Retinal pigment epithelial cell (primary cell): ENCODE measurements at regions not wholly inside any gene's neighbourhood (a gene's known extent, or its start where the extent isn't known, plus 50 kb on each side); places are given as distances from the start of the nearest gene placed in this dataset.
"Not testable (repeated sequence)": the region's sequence is repeated elsewhere in the genome, so short reads cannot be mapped to it uniquely, and the experiment has no call there.

ENCODE experiments used
- DNase-seq: peaks from one replicate; pipeline ENCODE4 v3.0.0-alpha.2; 2010; ENCODE audit warnings: low read depth
- H3K4me3 ChIP-seq: 2 replicates; pipeline ENCODE4 v1.5.1; 2011; ENCODE audit warnings: mild to moderate bottlenecking, low read length, control low read depth, moderate library complexity
- TF ChIP-seq, protein P1 (sequence below): conservative IDR thresholded peaks from 2 replicates; pipeline ENCODE4 v1.5.1; 2011; ENCODE audit warnings: low read depth, low read length, control low read depth, inconsistent platforms

DNA sequence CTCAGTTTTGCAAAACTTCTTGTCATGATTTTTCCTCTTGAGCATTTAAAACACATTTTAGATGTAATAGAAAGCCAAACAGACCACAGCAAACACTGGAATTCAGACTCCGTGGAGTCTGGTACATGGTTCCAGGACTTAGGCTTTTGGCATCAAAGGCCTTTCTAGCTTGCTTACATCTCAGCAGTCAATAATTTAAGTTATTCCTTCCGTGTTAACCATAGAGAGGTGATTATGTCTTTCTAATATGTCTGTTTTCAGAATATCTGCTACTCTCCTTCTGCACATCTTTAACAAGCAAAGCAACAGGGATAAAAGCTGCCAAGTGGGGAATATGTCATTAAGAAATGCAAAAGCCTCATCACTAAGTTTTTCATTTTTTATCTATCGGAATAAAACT, 171.7 kb upstream of the CRBN start:
- no peak for DNase-seq
- TF ChIP-seq, protein P1, sequence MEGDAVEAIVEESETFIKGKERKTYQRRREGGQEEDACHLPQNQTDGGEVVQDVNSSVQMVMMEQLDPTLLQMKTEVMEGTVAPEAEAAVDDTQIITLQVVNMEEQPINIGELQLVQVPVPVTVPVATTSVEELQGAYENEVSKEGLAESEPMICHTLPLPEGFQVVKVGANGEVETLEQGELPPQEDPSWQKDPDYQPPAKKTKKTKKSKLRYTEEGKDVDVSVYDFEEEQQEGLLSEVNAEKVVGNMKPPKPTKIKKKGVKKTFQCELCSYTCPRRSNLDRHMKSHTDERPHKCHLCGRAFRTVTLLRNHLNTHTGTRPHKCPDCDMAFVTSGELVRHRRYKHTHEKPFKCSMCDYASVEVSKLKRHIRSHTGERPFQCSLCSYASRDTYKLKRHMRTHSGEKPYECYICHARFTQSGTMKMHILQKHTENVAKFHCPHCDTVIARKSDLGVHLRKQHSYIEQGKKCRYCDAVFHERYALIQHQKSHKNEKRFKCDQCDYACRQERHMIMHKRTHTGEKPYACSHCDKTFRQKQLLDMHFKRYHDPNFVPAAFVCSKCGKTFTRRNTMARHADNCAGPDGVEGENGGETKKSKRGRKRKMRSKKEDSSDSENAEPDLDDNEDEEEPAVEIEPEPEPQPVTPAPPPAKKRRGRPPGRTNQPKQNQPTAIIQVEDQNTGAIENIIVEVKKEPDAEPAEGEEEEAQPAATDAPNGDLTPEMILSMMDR = no peak
- no peak overlapping the region for H3K4me3 ChIP-seq

DNA sequence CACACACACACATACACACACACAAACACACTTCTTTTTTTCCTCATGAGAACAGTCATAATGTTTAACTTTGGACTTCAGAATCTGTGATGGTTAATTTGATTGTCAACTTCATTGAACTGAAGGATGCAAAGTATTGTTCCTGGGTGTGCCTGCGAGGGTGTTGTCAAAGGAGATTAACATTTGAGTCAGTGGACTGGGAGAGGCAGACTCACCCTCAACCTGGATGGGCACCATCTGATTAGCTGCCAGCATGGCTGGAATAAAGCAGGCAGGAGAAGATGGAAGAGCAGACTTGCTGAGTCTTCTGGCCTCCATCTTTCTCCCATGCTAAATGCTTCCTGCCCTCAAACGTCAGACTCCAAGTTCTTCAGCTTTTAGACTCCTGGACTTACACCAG, 167.6 kb upstream of the CRBN start:
- not testable (repeated sequence) for H3K4me3 ChIP-seq, DNase-seq

DNA sequence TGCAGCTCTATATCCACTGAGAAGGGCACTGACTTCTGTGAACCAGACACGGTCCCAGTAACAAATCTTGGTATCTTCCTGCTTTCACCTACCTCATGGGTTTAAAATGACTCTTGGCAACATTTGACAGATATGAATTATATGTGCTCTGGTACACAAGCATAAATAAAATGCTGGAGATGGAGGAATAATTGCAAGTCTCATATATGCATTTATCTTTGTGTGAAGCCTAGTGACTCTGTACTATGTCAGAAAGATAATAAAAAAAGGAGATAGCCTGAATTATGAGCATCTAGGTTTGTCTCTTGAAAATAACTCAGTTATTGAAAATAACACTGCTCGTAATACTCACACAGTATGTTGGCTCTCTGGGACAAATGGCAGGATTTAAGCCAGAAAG, 167.1 kb upstream of the CRBN start:
- H3K4me3 ChIP-seq = no peak overlapping the region
- no peak for DNase-seq
- TF ChIP-seq, protein P1 = no peak

DNA sequence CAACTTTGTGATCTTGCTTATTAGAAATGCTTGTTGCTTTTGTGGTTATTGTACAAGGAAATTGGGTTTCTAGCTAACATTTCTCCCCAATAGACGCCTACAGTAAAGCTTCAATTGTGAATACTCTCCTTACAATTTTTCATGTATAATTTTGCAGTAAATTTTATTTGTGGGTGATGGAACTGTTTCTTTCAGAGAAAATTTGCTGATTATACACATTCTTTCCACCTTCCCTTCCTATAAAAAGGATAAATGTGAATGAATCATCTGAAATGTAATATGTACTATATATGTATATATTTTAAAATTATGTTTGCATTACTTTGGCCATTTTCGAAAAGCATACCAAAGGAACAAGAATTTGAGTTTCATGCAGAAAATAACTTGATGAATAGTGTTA, 162.7 kb upstream of the CRBN start:
- H3K4me3 ChIP-seq = no peak overlapping the region
- no peak for DNase-seq
- TF ChIP-seq, protein P1 = no peak

DNA sequence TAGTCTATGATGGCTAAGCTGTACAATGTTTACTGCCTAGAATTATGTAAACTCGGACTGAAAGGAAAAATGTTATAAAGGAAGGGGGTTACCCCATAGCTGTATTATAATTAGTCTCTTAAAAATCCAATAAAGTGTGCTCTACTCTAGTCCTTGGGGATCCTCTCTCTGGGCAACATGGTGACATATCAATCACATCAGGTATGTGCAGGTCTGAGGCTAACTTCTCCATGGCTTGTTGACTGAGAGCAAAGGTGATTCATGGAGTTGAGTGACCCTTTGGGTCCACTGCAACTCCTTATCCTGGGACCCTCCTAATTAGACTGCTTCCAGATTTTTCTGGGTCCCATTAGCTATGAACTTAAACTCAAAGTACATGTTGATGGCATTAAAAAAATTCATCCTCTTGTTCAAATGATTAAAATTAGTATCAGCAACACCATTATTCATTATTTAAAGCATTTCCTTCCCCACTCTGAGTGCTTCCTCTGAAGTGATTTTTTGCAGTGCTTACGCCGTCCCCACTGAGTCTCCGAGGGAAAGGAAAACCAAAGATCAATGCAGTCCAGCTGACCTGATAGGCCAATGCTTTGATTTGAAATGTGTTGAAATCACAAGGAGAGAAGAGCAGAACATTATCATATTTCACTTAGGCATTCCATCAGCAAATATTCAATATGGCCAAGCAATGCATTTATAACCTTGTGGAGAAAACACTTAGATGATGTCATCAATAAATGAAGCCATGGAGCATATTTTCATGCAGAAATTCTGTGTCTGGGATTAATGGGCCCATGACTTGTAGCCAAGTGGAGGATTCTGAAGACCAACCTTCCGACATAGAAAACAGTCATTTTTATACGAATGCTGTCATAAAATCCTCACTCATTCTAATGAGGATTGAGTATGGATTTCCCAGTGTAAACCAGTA, 161.7 kb upstream of the CRBN start:
- DNase-seq = no peak
- H3K4me3 ChIP-seq = no peak overlapping the region
- TF ChIP-seq, protein P1 = no peak

DNA sequence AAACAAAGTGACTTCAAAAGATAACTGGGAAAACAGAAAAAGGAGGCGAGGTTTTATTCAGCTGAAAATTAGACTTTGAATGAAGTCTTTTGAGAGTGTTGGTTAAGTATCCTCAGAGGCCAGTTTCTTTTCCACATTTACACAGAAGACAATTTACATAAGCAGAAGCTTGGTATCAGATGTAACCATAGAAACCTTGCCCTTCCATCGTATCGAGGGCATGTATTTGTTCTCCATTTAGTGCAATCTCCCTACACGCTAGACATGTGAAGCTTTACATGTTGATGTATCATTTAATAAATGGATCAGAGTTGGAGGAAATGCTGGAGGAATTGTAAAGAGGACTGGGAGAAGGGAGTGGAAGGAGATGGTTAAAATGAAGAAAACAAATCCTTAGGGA, 161.0 kb upstream of the CRBN start:
- no peak for DNase-seq
- TF ChIP-seq, protein P1 = no peak

DNA sequence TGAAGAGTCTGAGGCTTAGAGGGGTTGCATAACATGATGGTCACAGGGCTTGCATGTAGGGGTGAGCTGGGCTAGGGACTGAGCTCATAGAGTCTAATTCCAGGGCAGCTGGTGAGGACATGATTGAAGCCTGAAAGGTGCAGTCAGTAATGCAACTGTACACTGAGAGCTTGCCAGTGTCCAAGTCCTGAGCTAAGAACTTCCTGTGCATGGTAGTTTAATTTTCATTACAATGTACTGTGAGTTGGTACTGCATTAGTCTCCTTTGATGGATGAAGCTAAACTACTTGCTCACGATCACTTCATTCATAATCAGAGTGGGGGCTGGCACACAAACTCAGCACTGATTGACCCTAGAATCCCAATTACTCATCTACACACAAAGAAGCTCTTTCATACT, 156.4 kb upstream of the CRBN start:
- DNase-seq = no peak
- TF ChIP-seq, protein P1 = no peak
- H3K4me3 ChIP-seq = no peak overlapping the region

More for the DNA sequence above, 161.0 kb upstream of the CRBN start:
- H3K4me3 ChIP-seq = no peak overlapping the region
